ENCODE measurements at regions not wholly inside any gene's neighbourhood (a gene's known extent, or its start where the extent isn't known, plus 50 kb on each side); places are given as distances from the start of the nearest gene placed in this dataset.
"Not testable (repeated sequence)": the region's sequence is repeated elsewhere in the genome, so short reads cannot be mapped to it uniquely, and the experiment has no call there.

GRCh38 chr18:29838556-29838955, 1204.0 kb downstream of the DSC3 start:
- no peak for DNase-seq

DNA sequence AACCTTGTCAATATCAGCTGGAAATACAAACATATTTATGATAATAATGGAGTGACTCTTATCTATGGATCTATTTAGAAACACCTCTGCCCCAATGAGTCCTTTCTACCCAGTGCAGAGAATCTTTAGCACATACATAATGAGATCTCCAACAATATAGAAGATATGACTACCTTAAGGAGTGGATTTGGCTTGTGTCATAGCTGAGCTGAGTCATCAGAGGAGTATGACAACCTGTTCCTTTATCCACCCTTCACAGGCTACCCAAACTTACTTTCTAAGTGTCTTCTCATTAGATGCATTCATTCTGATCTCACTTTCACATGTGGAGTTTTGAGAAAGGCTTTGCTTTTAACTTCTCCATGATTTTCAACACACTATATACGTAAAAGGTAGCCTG, 1218.9 kb downstream of the DSC3 start:
- no peak for DNase-seq

DNA sequence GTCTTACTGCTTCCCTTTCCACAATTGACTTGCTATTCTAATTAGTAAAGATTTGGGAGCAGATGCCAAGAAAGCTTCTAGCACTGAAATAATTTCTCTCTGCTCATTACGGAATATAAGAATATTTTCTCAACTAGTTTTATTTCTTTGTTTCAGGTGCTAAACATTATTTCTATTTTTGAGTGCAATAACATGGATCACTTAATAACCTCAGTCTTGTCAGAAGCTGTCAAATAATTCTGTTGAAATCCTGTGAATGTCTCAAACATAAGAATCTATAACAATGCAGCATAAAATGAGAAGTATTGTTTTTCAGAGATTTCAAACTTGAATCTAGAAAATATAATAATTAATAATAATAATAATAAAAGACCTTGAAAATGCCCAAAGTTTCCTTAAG, 1221.0 kb downstream of the DSC3 start:
- DNase-seq: no peak

DNA sequence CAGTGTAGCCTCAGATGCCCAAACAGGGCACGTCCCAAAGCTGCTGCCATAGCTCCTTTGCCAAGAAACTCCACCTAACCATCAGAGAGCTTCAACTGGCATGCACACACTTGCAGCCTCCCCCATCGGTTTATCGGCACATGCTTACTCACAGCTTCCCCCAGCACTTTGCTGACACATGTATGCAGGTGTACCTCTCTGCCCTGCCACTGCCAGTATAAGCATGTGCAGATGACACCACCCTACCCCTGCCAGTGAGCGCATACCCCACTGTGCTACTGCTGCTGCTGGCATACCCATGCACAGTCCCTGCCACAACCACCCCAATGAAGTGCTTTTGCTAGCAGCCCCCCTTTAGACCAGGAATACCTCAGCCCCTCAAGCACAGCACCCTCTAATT, 1231.0 kb downstream of the DSC3 start:
- no peak for DNase-seq

GRCh38 chr18:29780816-29781215, 1261.7 kb downstream of the DSC3 start:
- no peak for DNase-seq

- no peak for DNase-seq
Measured at GRCh38 chr18:29779096-29779495, 1263.4 kb downstream of the DSC3 start.

GRCh38 chr18:29753379-29753778, 1289.2 kb downstream of the DSC3 start:
- DNase-seq: no peak

DNA sequence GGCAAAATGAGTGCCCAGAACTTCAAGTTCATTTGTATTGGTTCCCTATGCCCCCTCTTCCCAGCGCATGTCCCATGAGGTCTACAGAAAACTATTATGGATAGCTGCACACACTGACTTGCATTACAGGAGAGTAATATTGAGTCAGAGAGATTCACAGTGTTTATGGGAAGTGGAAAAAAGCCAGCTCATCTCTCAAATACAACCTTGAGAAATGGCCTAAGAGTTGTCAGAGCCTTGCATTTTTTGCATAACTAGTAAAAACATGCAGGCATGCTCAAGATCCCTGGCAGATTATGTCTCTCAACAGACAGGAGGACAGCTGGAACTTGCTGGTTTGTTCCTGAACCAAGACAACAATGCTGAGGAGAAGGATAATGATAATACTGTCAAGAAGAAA, 1292.8 kb downstream of the DSC3 start:
- no peak for DNase-seq

- no peak for DNase-seq
Measured at GRCh38 chr18:29741461-29741860, 1301.1 kb downstream of the DSC3 start.

DNA sequence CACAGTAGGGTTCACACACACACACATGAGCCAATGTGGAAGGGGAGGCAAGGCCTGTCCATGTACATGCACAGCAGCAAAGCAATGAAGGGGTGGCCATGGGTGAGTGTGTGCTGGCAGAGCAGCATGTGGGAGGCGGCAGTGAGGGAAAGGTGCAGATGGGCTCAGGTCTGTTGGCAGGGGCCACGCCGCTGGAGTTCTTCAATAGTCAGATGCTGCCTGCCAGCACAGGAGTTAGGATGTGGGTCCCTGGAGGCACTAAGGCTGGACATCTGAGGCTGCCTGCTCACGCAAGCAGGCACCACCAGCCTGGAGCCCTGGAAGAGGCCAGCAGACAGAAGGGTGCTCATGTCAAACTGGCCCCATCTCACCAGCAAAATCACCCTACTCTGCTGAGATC, 1304.9 kb downstream of the DSC3 start:
- no peak for DNase-seq

- DNase-seq: no peak
Measured at GRCh38 chr18:29737190-29737589, 1305.4 kb downstream of the DSC3 start.

DNA sequence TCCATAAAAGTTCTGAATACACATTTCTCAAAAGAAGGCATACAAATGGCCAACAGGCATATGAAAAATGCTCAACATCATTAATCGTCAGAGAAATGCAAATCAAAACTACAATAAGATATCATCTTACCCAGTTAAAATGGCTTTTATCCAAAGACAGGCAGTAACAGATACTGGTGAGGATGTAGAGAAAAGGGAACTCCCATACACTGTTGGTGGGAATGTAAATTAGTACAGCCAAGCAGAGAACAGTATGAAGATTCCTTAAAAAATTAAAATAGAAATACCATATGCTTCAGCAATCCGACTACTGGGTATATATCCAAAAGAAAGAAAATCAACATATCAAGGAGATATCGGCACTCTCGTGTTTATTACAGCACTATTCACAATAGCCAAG, 1312.5 kb downstream of the DSC3 start:
- DNase-seq: no peak

GRCh38 chr18:29726646-29727045, 1315.9 kb downstream of the DSC3 start:
- no peak for DNase-seq

DNA sequence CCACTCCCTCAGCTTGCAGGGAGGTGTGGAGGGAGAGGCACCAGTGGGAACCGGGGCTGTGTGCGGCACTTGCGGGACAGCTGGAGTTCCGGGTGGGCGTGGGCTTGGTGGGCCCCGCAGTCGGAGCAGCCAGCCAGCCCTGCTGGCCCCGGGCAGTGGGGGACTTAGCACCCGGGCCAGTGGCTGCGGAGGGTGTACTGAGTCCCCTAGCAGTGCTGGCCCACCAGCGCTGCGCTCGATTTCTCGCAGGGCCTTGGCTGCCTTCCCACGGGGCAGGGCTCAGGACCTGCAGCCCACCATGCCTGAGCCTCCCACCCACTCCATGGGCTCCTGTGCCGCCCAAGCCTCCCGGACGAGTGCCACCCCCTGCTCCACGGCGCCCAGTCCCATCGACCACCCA, 1319.1 kb downstream of the DSC3 start:
- not testable (repeated sequence) for DNase-seq

GRCh38 chr18:29715960-29716359, 1326.6 kb downstream of the DSC3 start:
- DNase-seq: peak in 2 of 4 experiments; percentile 17 to 41

GRCh38 chr18:29712785-29713184, 1329.8 kb downstream of the DSC3 start:
- DNase-seq: no peak

DNA sequence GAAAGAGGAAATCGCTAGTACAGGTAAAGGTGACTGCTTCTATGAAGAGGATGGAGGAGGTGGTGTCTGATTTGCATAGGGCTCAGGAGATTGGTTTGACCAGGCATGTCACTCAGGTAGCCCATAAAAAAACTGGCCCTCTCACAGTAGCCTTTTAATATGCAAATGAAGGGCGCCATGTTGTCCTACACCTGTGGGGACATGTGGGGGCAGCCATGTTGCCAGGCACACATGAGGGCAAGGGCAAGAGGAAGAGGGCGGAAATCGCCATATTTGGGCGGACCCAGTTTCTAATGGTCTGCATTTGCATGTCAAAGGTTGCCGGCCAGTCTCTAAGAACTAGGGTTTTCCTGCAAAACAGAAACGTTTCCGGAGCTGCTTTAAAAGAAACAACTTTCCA, 1330.6 kb downstream of the DSC3 start:
- no peak for DNase-seq

DNA sequence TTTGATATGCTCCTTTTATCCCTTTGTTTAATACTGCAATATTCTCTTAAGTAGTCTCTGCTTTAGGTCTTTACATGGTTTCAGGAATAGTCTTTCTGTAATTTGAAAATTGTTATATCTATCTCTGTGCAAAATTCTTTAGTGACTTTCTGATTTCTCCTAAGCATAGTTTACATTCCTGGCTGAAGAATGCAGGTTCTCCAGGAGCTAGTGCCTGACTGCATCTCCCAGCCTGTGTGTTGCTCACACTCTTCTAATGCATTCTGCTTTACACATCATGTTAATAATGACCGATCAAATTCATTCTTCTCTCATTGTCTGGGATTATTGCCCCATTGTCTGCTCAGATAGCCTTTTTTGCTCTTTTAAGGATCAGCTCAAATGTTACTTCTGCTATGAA, 1349.2 kb downstream of the DSC3 start:
- DNase-seq: no peak

- no peak for DNase-seq
Measured at GRCh38 chr18:29681578-29681977, 1361.0 kb downstream of the DSC3 start.

DNA sequence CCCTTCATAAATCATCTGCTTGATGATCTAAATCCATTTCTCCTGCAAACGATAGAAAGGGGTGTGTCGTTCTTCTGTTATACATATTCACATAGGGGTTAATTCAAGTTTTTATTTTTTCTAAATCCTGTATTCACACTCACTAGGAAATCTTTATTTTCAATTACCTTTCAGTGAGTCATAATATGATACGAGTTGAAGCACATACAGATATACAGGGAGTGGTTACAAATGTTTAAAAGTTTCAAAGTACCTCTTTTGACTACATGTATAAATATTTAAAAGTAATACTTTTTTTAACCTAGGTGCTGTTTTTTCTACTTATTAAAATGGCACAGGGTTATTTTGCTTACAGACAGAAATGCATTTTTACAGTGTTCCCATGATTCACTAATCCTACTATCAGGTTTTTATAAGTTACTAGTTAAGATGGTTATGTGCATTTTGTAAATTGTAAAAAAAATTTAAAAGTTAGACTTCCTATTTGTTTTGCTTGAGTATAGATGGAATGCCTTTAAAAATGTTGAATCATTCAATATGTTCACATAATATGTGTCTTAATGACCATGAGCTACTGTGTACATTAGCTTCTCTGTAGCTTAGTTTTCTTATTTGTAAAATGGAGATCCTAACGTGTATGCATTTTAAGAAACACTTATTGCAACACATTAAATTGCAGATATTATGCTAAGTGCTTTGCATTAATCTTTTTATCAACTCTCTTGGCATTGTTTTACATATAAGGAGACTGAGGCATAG, 1378.1 kb downstream of the DSC3 start:
- no peak for DNase-seq

DNA sequence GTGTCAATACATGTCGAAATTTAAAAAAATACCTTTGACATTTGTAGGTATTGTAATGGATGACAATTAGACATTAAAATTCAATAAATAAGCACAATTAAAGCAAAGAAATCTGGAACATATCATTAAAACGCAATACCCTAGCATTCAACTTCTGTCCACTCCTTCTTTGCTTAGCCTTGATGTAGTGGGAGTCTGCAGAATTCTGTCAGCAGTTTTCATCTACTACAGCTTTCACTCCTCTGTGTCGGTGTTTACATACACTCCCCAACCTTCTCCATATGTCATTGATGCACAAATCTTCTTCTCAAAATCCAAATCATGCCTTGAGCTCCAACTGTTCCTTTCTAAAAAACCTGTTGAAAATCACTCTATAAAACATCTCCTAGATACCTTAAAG, 1380.6 kb downstream of the DSC3 start:
- DNase-seq: no peak

GRCh38 chr18:29660777-29661176, 1381.8 kb downstream of the DSC3 start:
- DNase-seq: no peak

DNA sequence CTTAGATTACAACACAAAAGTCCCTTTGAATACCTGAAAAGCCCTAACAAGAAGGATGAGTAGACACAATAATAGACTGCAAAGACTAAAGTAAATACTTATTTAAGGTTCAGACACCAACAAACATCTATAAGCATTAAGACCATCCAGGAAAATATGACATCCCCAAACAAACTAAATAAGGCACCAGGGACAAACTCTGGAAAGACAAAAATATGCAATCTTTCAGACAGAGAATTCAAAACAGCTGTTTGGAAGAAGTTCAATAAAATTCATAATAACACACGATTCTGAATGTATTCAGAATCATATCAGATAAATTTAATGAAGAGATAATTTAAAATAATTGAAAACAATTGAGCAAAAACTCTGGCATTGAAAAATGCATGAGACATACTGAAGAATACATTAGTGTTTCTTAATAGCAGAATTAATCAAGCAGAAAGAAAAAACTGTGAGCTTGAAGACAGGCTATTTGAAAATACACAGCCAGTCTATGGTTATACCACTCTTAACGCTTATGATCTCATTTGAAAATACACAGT, 1388.8 kb downstream of the DSC3 start:
- DNase-seq: no peak

DNA sequence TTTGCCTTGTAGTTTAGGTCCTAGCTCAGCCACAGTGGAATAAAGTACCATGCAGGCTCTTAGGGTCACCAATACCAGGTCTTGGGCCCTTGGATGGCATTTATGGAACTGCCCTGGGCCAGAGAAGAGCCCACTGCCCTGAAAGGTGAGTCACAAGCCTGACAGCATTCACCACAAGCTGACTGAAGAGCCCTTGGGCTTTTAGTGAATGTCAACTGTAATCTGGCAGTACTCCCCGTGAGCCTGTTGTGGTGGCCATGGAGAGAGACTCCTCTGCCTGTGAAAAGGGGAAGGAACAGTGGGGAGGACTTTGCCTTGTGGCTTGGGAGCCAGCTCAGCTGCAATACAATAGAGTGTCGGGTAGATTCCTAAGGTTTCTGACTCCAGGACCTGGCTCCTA, 1389.7 kb downstream of the DSC3 start:
- DNase-seq: no peak

All from suppressor macrophage (primary cell).